ENCODE measurements at regions not wholly inside any gene's neighbourhood (a gene's known extent, or its start where the extent isn't known, plus 50 kb on each side); places are given as distances from the start of the nearest gene placed in this dataset.

GRCh38 chr3:163384383-163384782 lies 1693.9 kb downstream of the SI start:
- TF ChIP-seq EP300 (IDR thresholded peaks at IDR 0.05) (no peak), MAX (IDR thresholded peaks at IDR 0.05) (no peak), HOXB5 (CRISPR knock-in tag; IDR thresholded peaks at IDR 0.05) (no peak), ZSCAN20 (CRISPR knock-in tag; IDR thresholded peaks at IDR 0.05) (no peak), MYC (IDR thresholded peaks at IDR 0.05; ENCODE audit: borderline replicate concordance, low read length) (no peak)
- TF ChIP-seq, protein P1, sequence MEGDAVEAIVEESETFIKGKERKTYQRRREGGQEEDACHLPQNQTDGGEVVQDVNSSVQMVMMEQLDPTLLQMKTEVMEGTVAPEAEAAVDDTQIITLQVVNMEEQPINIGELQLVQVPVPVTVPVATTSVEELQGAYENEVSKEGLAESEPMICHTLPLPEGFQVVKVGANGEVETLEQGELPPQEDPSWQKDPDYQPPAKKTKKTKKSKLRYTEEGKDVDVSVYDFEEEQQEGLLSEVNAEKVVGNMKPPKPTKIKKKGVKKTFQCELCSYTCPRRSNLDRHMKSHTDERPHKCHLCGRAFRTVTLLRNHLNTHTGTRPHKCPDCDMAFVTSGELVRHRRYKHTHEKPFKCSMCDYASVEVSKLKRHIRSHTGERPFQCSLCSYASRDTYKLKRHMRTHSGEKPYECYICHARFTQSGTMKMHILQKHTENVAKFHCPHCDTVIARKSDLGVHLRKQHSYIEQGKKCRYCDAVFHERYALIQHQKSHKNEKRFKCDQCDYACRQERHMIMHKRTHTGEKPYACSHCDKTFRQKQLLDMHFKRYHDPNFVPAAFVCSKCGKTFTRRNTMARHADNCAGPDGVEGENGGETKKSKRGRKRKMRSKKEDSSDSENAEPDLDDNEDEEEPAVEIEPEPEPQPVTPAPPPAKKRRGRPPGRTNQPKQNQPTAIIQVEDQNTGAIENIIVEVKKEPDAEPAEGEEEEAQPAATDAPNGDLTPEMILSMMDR (IDR thresholded peaks at IDR 0.05) = no peak

Data from A549 (cell line).